ENCODE measurements at regions not wholly inside any gene's neighbourhood (a gene's known extent, or its start where the extent isn't known, plus 50 kb on each side); places are given as distances from the start of the nearest gene placed in this dataset.

- Mint-ChIP-seq H3K36me3 (no peaks in the 10 kb centered on the region), H3K4me3 (no peak overlapping the region), H3K9me3 (peaks cover 5% of the 10 kb centered on the region), H3K4me1 (ENCODE audit: unreplicated experiment) (no peaks in the 10 kb centered on the region), H3K27me3 (peaks cover 9% of the 10 kb centered on the region), H3K27ac (no peak overlapping the region)
- TF ChIP-seq CTCF (conservative IDR thresholded peaks at IDR 0.05): no peak
- no peak for DNase-seq (ENCODE audit: extremely low spot score, unreplicated experiment)
Observed at GRCh38 chr2:176780348-176780747, 432.2 kb upstream of the HNRNPA3 start.

GRCh38 chr2:176781570-176782217, 430.9 kb upstream of the HNRNPA3 start:
- Mint-ChIP-seq H3K4me3 (no peak overlapping the region), H3K27me3 (peaks cover 9% of the 10 kb centered on the region), H3K36me3 (no peaks in the 10 kb centered on the region), H3K9me3 (peaks cover 5% of the 10 kb centered on the region), H3K27ac (no peak overlapping the region), H3K4me1 (ENCODE audit: unreplicated experiment) (no peaks in the 10 kb centered on the region)
- TF ChIP-seq CTCF (conservative IDR thresholded peaks at IDR 0.05): no peak
- no peak for DNase-seq (ENCODE audit: extremely low spot score, unreplicated experiment)

GRCh38 chr2:176784633-176785200, 427.9 kb upstream of the HNRNPA3 start:
- Mint-ChIP-seq H3K27me3 (peaks cover 9% of the 10 kb centered on the region), H3K27ac (no peak overlapping the region), H3K4me1 (ENCODE audit: unreplicated experiment) (peaks cover 8% of the 10 kb centered on the region)

GRCh38 chr2:176789751-176790150, 422.8 kb upstream of the HNRNPA3 start:
- TF ChIP-seq CTCF (conservative IDR thresholded peaks at IDR 0.05): no peak
- Mint-ChIP-seq H3K4me1 (ENCODE audit: unreplicated experiment) (peaks cover 14% of the 10 kb centered on the region), H3K9me3 (no peaks in the 10 kb centered on the region), H3K4me3 (no peak overlapping the region), H3K27me3 (peaks cover 16% of the 10 kb centered on the region), H3K36me3 (no peaks in the 10 kb centered on the region), H3K27ac (no peak overlapping the region)
- no peak for DNase-seq (ENCODE audit: extremely low spot score, unreplicated experiment)

More at GRCh38 chr2:176784633-176785200, 427.9 kb upstream of the HNRNPA3 start:
- Mint-ChIP-seq H3K36me3 (no peaks in the 10 kb centered on the region), H3K9me3 (peaks cover 5% of the 10 kb centered on the region), H3K4me3 (no peak overlapping the region)
- no peak for TF ChIP-seq CTCF (conservative IDR thresholded peaks at IDR 0.05)
- no peak for DNase-seq (ENCODE audit: extremely low spot score, unreplicated experiment)

GRCh38 chr2:176790468-176790867, 422.1 kb upstream of the HNRNPA3 start:
- H3K27ac Mint-ChIP-seq: no peak overlapping the region
- no peaks in the 10 kb centered on the region for H3K36me3 Mint-ChIP-seq
- H3K9me3 Mint-ChIP-seq: no peaks in the 10 kb centered on the region
- no peak for TF ChIP-seq CTCF (conservative IDR thresholded peaks at IDR 0.05)
- peaks cover 16% of the 10 kb centered on the region for H3K27me3 Mint-ChIP-seq
- peaks cover 15% of the 10 kb centered on the region for H3K4me1 Mint-ChIP-seq (ENCODE audit: unreplicated experiment)
- no peak for DNase-seq (ENCODE audit: extremely low spot score, unreplicated experiment)
- no peak overlapping the region for H3K4me3 Mint-ChIP-seq

Measured in type B pancreatic cell (in vitro differentiated cells).